ENCODE measurements at regions not wholly inside any gene's neighbourhood (a gene's known extent, or its start where the extent isn't known, plus 50 kb on each side); places are given as distances from the start of the nearest gene placed in this dataset.

DNA sequence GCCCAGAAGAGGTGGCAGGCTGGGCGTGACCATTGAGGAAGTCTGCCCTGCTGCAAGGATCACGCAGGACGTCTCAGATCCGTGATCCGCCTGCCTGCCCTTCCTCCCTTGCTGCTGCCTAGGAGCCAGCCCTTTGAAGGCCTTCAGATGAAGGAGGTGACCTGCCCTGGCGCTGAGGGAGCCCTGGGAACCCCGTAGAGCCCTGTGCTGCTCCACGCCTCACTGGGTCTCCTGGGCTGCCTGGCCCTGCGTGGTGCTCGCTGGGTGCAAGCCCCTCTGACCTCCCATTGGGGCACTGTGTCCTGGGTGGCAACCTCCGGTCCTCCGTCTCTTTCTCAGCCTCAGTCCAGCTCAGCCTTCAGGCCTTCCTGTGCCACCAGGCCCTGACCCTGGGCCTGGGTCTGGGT lies 295.3 kb upstream of the IRX4 start:
- Histone ChIP-seq H3K4me3 (no peak overlapping the region), H3K36me3 (ENCODE audit: low read depth) (no peaks in the 10 kb centered on the region), H3K9me3 (no peaks in the 10 kb centered on the region), H3K4me1 (ENCODE audit: low read depth) (no peaks in the 10 kb centered on the region)
- intact Hi-C loops (cut with DNase I, micrococcal nuclease) = no loop called here
- no peak for TF ChIP-seq CTCF (IDR thresholded peaks at IDR 0.05)
- no peak for ATAC-seq
- DNase-seq = no peak

DNA sequence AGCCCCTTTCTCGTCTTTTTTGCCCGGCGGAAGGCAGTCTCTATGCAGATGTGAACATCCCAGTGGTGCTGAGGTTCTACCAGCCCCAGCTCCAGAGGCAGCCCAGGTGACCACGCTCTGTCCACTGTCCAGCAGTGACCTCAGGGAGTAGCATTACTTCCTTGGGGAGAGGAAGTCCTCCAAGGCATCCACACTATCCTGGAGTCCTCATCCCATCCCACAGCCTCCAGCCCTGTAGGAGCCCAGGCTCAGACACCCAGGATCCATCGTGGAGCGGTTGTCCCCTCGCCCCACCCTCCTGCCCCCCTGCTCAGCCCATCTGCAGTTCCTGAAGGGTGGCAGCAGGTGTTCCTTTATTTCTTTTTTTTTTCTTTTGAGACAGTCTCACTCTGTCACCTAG lies 294.5 kb upstream of the IRX4 start:
- DNase-seq = no peak
- TF ChIP-seq CTCF (IDR thresholded peaks at IDR 0.05) = no peak
- no peak for ATAC-seq
- Histone ChIP-seq H3K9me3 (no peaks in the 10 kb centered on the region), H3K4me1 (ENCODE audit: low read depth) (no peaks in the 10 kb centered on the region), H3K4me3 (no peak overlapping the region), H3K36me3 (ENCODE audit: low read depth) (no peaks in the 10 kb centered on the region)
- intact Hi-C loops (cut with DNase I, micrococcal nuclease) = no loop called here

DNA sequence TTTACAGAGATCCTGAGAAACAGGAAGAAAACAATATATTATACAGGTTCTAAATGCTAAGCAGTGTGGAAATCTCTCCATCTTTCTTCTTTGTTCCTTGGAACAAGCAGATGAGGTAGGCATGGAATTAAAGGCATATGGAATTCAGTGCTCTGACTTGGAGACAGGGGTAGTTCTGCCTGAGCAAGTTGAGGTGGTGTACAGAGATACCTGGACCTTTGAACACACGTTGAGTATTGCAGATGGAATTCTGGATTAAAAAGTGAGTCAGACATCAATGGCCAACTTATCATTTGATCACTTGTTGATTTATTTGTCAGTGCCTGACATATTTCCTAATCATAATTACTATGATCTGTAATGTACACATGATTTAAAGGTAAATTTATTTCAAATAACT lies 293.9 kb upstream of the IRX4 start:
- ATAC-seq (no peak), DNase-seq (no peak)
- TF ChIP-seq CTCF (IDR thresholded peaks at IDR 0.05) = no peak
- intact Hi-C loops (cut with DNase I, micrococcal nuclease) = no loop called here
- H3K9me3 ChIP-seq = no peaks in the 10 kb centered on the region
- no peak overlapping the region for H3K4me3 ChIP-seq
- H3K4me1 ChIP-seq (ENCODE audit: low read depth) = no peaks in the 10 kb centered on the region
- no peaks in the 10 kb centered on the region for H3K36me3 ChIP-seq (ENCODE audit: low read depth)

- Histone ChIP-seq H3K36me3 (ENCODE audit: low read depth) (no peaks in the 10 kb centered on the region), H3K4me1 (ENCODE audit: low read depth) (no peaks in the 10 kb centered on the region), H3K9me3 (no peaks in the 10 kb centered on the region), H3K4me3 (no peak overlapping the region)
- ATAC-seq (no peak), DNase-seq (no peak)
- intact Hi-C loops (cut with DNase I, micrococcal nuclease) = no loop called here
- no peak for TF ChIP-seq CTCF (IDR thresholded peaks at IDR 0.05)
Observed at GRCh38 chr5:2175842-2176404, 293.2 kb upstream of the IRX4 start.

GRCh38 chr5:2175041-2175440 lies 292.3 kb upstream of the IRX4 start:
- no peaks in the 10 kb centered on the region for H3K36me3 ChIP-seq (ENCODE audit: low read depth)
- DNase-seq = no peak

More at GRCh38 chr5:2175041-2175440, 292.3 kb upstream of the IRX4 start:
- intact Hi-C loops (cut with DNase I, micrococcal nuclease) = no loop called here
- no peak for ATAC-seq
- TF ChIP-seq CTCF (IDR thresholded peaks at IDR 0.05) = no peak
- no peaks in the 10 kb centered on the region for H3K9me3 ChIP-seq
- no peak overlapping the region for H3K4me3 ChIP-seq
- no peaks in the 10 kb centered on the region for H3K4me1 ChIP-seq (ENCODE audit: low read depth)

All from mucosa of descending colon (tissue), 3 donors.